Mesenchymal stem cell (in vitro differentiated cells and primary cell): ENCODE measurements at regions not wholly inside any gene's neighbourhood (a gene's known extent, or its start where the extent isn't known, plus 50 kb on each side); places are given as distances from the start of the nearest gene placed in this dataset.
A peak's percentile ranks its signal among the peaks of the same experiment; 100 is the strongest.

Experiments
- DNase-seq: peaks from one replicate; pipeline ENCODE4 v3.0.0-alpha.2; 2013
- H2AFZ ChIP-seq: one replicate; pipeline ENCODE4 v1.6.1; 2013; ENCODE audit warnings: low read depth, mild to moderate bottlenecking, control low read depth, inconsistent platforms, low read length, moderate library complexity
- H2AK5ac ChIP-seq: 2 replicates; pipeline ENCODE4 v1.6.1; 2013; ENCODE audit warnings: low read length, moderate library complexity, mild to moderate bottlenecking, inconsistent platforms; ENCODE audit not compliant: severe bottlenecking
- H2BK120ac ChIP-seq: one replicate; pipeline ENCODE4 v1.6.1; 2013; ENCODE audit warnings: low read depth, mild to moderate bottlenecking, inconsistent platforms, low read length, moderate library complexity
- H2BK12ac ChIP-seq, 2 experiments: one replicate each; pipeline ENCODE4 v1.6.1; 2013; ENCODE audit warnings: inconsistent platforms in 2 of 2, low read length in 2 of 2, mild to moderate bottlenecking in 2 of 2, moderate library complexity in 2 of 2, control low read depth in 1 of 2
- H2BK15ac ChIP-seq: one replicate; pipeline ENCODE4 v1.6.1; 2013; ENCODE audit warnings: mild to moderate bottlenecking, low read depth, inconsistent platforms; ENCODE audit not compliant: poor library complexity, severe bottlenecking
- H2BK5ac ChIP-seq: 2 replicates; pipeline ENCODE4 v1.6.1; 2013; ENCODE audit warnings: low read depth, mild to moderate bottlenecking, low read length, control low read depth, inconsistent platforms; ENCODE audit not compliant: poor library complexity, severe bottlenecking
- H3K14ac ChIP-seq, 2 experiments: one replicate each; pipeline ENCODE4 v1.6.1; 2013; ENCODE audit warnings: inconsistent platforms in 2 of 2, low read length in 2 of 2, control low read depth in 1 of 2, mild to moderate bottlenecking in 1 of 2, moderate library complexity in 1 of 2
- H3K18ac ChIP-seq, 2 experiments: one replicate each; pipeline ENCODE4 v1.6.1; 2013; ENCODE audit warnings: inconsistent platforms in 2 of 2, low read length in 2 of 2, control low read depth in 1 of 2, low read depth in 1 of 2, mild to moderate bottlenecking in 1 of 2
- H3K23ac ChIP-seq, 2 experiments: one replicate each; pipeline ENCODE4 v1.6.1; 2013; ENCODE audit warnings: inconsistent platforms in 2 of 2, low read length in 2 of 2, mild to moderate bottlenecking in 2 of 2, moderate library complexity in 2 of 2, control low read depth in 1 of 2
- H3K27ac ChIP-seq: 2 replicates; pipeline ENCODE4 v1.5.1; 2013; ENCODE audit warnings: mild to moderate bottlenecking, moderate library complexity, low read length, control low read depth, inconsistent platforms; ENCODE audit not compliant: poor library complexity, severe bottlenecking
- H3K27me3 ChIP-seq, 2 experiments: 2 replicates each; pipeline versions ENCODE4 v1.6.1 to v1.7.0; 2013; ENCODE audit warnings: low read length in 2 of 2, mild to moderate bottlenecking in 2 of 2, moderate library complexity in 2 of 2, control low read depth in 1 of 2, inconsistent platforms in 1 of 2; ENCODE audit not compliant: control insufficient read depth in 1 of 2, insufficient read depth in 1 of 2
- H3K36me3 ChIP-seq, 2 experiments: 2 replicates each; pipeline versions ENCODE4 v1.6.1 to v1.7.0; 2013; ENCODE audit warnings: low read length in 2 of 2, control low read depth in 1 of 2, inconsistent platforms in 1 of 2, low read depth in 1 of 2, mild to moderate bottlenecking in 1 of 2; ENCODE audit not compliant: insufficient read depth in 2 of 2, control insufficient read depth in 1 of 2
- H3K4ac ChIP-seq, 2 experiments: one replicate each; pipeline ENCODE4 v1.6.1; 2013; ENCODE audit warnings: inconsistent platforms in 2 of 2, low read length in 2 of 2, mild to moderate bottlenecking in 2 of 2, moderate library complexity in 2 of 2, control low read depth in 1 of 2, low read depth in 1 of 2
- H3K4me1 ChIP-seq: 2 replicates; pipeline ENCODE4 v1.6.1; 2013; ENCODE audit warnings: low read depth, low read length, control low read depth; ENCODE audit not compliant: control insufficient read depth, insufficient read depth
- H3K4me2 ChIP-seq: 2 replicates; pipeline ENCODE4 v1.6.1; 2013; ENCODE audit warnings: low read length, mild to moderate bottlenecking, inconsistent platforms; ENCODE audit not compliant: poor library complexity, severe bottlenecking
- H3K4me3 ChIP-seq, 2 experiments: 2 replicates each; pipeline versions ENCODE4 v1.5.1 to v1.7.0; 2013; ENCODE audit warnings: low read length in 2 of 2, mild to moderate bottlenecking in 2 of 2, control low read depth in 1 of 2, low read depth in 1 of 2; ENCODE audit not compliant: insufficient read depth in 1 of 2
- H3K79me1 ChIP-seq: replicated peaks from 2 replicates; pipeline ENCODE4 v1.6.1; 2013; ENCODE audit warnings: mild to moderate bottlenecking, control low read depth, low read length, inconsistent platforms; ENCODE audit not compliant: poor library complexity, severe bottlenecking
- H3K9ac ChIP-seq: 2 replicates; pipeline ENCODE4 v1.7.0; 2013; ENCODE audit warnings: mild to moderate bottlenecking, low read length, moderate library complexity
- H3K9me3 ChIP-seq: 2 replicates; pipeline ENCODE4 v1.7.0; 2013; ENCODE audit warnings: mild to moderate bottlenecking, low read length; ENCODE audit not compliant: control insufficient read depth
- H4K8ac ChIP-seq: one replicate; pipeline ENCODE4 v1.6.1; 2013; ENCODE audit warnings: inconsistent platforms, mild to moderate bottlenecking, low read length, moderate library complexity
- H4K91ac ChIP-seq: one replicate; pipeline ENCODE4 v1.6.1; 2013; ENCODE audit warnings: mild to moderate bottlenecking, low read length, inconsistent platforms
- WGBS: methylation state at CpG from one replicate; pipeline ENCODE4 v1.1.7; 2013; ENCODE audit warnings: mixed read lengths; 5-methylcytosine and 5-hydroxymethylcytosine counted together

- 82% methylated on average over 3 of the region's 4 CpGs for WGBS
- H2BK15ac ChIP-seq, result no peak overlapping the region
- no peak overlapping the region for H3K18ac ChIP-seq
- peak overlapping the region; percentile 56 for H2AK5ac ChIP-seq
- peak overlapping the region; percentile 48 for H4K8ac ChIP-seq
- H3K23ac ChIP-seq, result no peak overlapping the region
- no peak overlapping the region for H3K4ac ChIP-seq
- H4K91ac ChIP-seq, result no peak overlapping the region
- no peak overlapping the region for H2BK12ac ChIP-seq
- no peak for DNase-seq
- H3K79me1 ChIP-seq, result no peaks in the 10 kb centered on the region
- H2AFZ ChIP-seq, result no peak overlapping the region
- H3K9me3 ChIP-seq, result peaks cover 15% of the 10 kb centered on the region
- H3K27me3 ChIP-seq, result no peaks in the 10 kb centered on the region
- H2BK5ac ChIP-seq, result no peak overlapping the region
- no peaks in the 10 kb centered on the region for H3K36me3 ChIP-seq
- H3K14ac ChIP-seq, result no peak overlapping the region
- H3K4me2 ChIP-seq, result no peak overlapping the region
- no peak overlapping the region for H2BK120ac ChIP-seq
- H3K4me1 ChIP-seq, result peaks cover 6% of the 10 kb centered on the region
- no peak overlapping the region for H3K27ac ChIP-seq
- H3K9ac ChIP-seq, result no peak overlapping the region
- no peak overlapping the region for H3K4me3 ChIP-seq
These were observed 136.7 kb downstream of the AQP9 start for GRCh38 chr15:58274885-58275284.

- Histone ChIP-seq H3K79me1 (no peaks in the 10 kb centered on the region), H2BK15ac (no peak overlapping the region), H3K4ac (no peak overlapping the region), H2AFZ (no peak overlapping the region), H3K27me3 (no peaks in the 10 kb centered on the region), H3K14ac (no peak overlapping the region), H2AK5ac (peak overlapping the region; percentile 49), H4K8ac (no peak overlapping the region), H3K4me3 (no peak overlapping the region), H2BK12ac (peak overlapping the region in 1 of 2 experiments; percentile 33), H3K36me3 (no peaks in the 10 kb centered on the region), H3K9me3 (peaks cover 15% of the 10 kb centered on the region), H3K18ac (no peak overlapping the region), H3K4me2 (no peak overlapping the region), H2BK120ac (no peak overlapping the region), H3K27ac (no peak overlapping the region), H4K91ac (peak overlapping the region; percentile 22), H2BK5ac (no peak overlapping the region), H3K9ac (no peak overlapping the region), H3K4me1 (peaks cover 3% of the 10 kb centered on the region), H3K23ac (no peak overlapping the region)
- no peak for DNase-seq
- WGBS, result 98% methylated on average over 2 of the region's 3 CpGs
These were observed 137.6 kb downstream of the AQP9 start for GRCh38 chr15:58275785-58276184.

GRCh38 chr15:58276924-58277323, 138.7 kb downstream of the AQP9 start:
- H4K8ac ChIP-seq, result no peak overlapping the region

DNA sequence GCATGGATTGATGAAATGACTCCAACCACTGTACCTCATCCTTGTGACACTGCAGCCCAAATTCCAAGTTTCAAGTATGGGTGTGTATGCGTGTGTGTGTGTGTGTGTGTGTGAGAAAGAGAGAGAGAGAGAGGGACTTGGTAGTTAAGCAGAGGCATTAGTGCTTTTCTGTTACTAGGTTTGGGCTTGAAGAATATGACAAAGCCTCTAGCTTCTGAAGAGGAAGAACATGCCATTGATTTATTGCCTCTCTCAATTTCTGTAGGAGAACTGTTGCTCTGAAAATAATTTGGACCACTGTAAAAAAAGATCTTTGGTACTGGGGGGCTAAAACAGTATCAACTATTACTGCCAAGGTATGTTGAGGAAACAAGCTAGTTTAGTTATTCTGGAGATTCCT, 139.2 kb downstream of the AQP9 start:
- no peak for DNase-seq
- Histone ChIP-seq H3K4me1 (peaks cover 3% of the 10 kb centered on the region), H2BK15ac (no peak overlapping the region), H3K14ac (no peak overlapping the region), H3K4me3 (no peak overlapping the region), H3K79me1 (no peaks in the 10 kb centered on the region), H3K23ac (no peak overlapping the region), H2AK5ac (no peak overlapping the region), H3K9ac (no peak overlapping the region), H3K4me2 (no peak overlapping the region), H3K18ac (peak overlapping the region in 1 of 2 experiments; percentile 5), H3K36me3 (no peaks in the 10 kb centered on the region), H4K8ac (no peak overlapping the region), H3K9me3 (peaks cover under 1% of the 10 kb centered on the region), H3K4ac (no peak overlapping the region), H3K27ac (no peak overlapping the region), H3K27me3 (no peaks in the 10 kb centered on the region), H4K91ac (no peak overlapping the region), H2BK12ac (no peak overlapping the region), H2BK5ac (no peak overlapping the region), H2AFZ (no peak overlapping the region), H2BK120ac (no peak overlapping the region)
- 87% methylated on average over 1 of the region's 1 CpG for WGBS

More at GRCh38 chr15:58276924-58277323, 138.7 kb downstream of the AQP9 start:
- no peak overlapping the region for H3K23ac ChIP-seq
- no peak overlapping the region for H3K14ac ChIP-seq
- peaks cover 4% of the 10 kb centered on the region for H3K9me3 ChIP-seq
- no peak overlapping the region for H3K4ac ChIP-seq
- H3K36me3 ChIP-seq, result no peaks in the 10 kb centered on the region
- no peak overlapping the region for H2BK120ac ChIP-seq
- peaks cover 3% of the 10 kb centered on the region for H3K4me1 ChIP-seq
- no peak overlapping the region for H3K27ac ChIP-seq
- DNase-seq, result no peak
- no peak overlapping the region for H2BK15ac ChIP-seq
- no peak overlapping the region for H3K9ac ChIP-seq
- no peaks in the 10 kb centered on the region for H3K79me1 ChIP-seq
- H3K18ac ChIP-seq, result peak overlapping the region in 1 of 2 experiments; percentile 5
- no peak overlapping the region for H2BK5ac ChIP-seq
- H3K27me3 ChIP-seq, result no peaks in the 10 kb centered on the region
- no peak overlapping the region for H2BK12ac ChIP-seq
- no peak overlapping the region for H2AFZ ChIP-seq
- H3K4me3 ChIP-seq, result no peak overlapping the region
- H3K4me2 ChIP-seq, result no peak overlapping the region
- no peak overlapping the region for H4K91ac ChIP-seq
- no peak overlapping the region for H2AK5ac ChIP-seq
